WTC11 (cell line): ENCODE measurements at regions not wholly inside any gene's neighbourhood (a gene's known extent, or its start where the extent isn't known, plus 50 kb on each side); places are given as distances from the start of the nearest gene placed in this dataset.

Experiments
- ATAC-seq: fragments of 200-7000 bp; cut with Tn5 transposase; 2 replicates; pipeline ENCODE4 v1.10.0; 2021; ENCODE audit warnings: mild to moderate bottlenecking, moderate library complexity
- CTCF ChIA-PET: fragments of 300-600 bp; sonication (Branson Sonifier 250); formaldehyde crosslinking; loops from one replicate; lab custom pipeline; 2021; ENCODE audit warnings: antibody characterized with exemption; lab: Charles Lee
- POLR2A ChIA-PET: fragments of 350-600 bp; sonication (Branson Sonifier 250); formaldehyde crosslinking; loops from one replicate; lab custom pipeline; 2021; ENCODE audit warnings: antibody characterized with exemption; lab: Charles Lee
- DNase-seq: peaks from one replicate; pipeline ENCODE4 v3.0.0; 2021; ENCODE audit warnings: low spot score
- H3K27ac Mint-ChIP-seq: 2 replicates; pipeline ENCODE4 v1.8.0; 2021; ENCODE audit warnings: mixed read lengths
- H3K27me3 Mint-ChIP-seq: 2 replicates; pipeline ENCODE4 v1.8.0; 2021; ENCODE audit warnings: low read depth, mild to moderate bottlenecking, moderate library complexity, mixed read lengths
- H3K36me3 Mint-ChIP-seq: 2 replicates; pipeline ENCODE4 v1.8.0; 2021; ENCODE audit warnings: mixed read lengths
- H3K4me1 Mint-ChIP-seq: 2 replicates; pipeline ENCODE4 v1.8.0; 2022; ENCODE audit warnings: mixed read lengths
- H3K4me3 Mint-ChIP-seq: 2 replicates; pipeline ENCODE4 v1.8.0; 2021; ENCODE audit warnings: mild to moderate bottlenecking, moderate library complexity, mixed read lengths
- H3K9me3 Mint-ChIP-seq: 2 replicates; pipeline ENCODE4 v1.8.0; 2021; ENCODE audit warnings: mixed read lengths
- ERG ChIP-seq: fragments of 250-450 bp; sonication (Bioruptor Pico); IDR thresholded peaks from 2 replicates; pipeline ENCODE4 v1.8.0; 2021; ENCODE audit warnings: mild to moderate bottlenecking
- ETV6 ChIP-seq: sonication (generic); formaldehyde crosslinking; IDR thresholded peaks from 2 replicates; pipeline ENCODE4 v1.8.1; 2022; ENCODE audit warnings: mild to moderate bottlenecking, missing genetic modification reagents
- FOXJ3 ChIP-seq: sonication (generic); formaldehyde crosslinking; IDR thresholded peaks from 2 replicates; pipeline ENCODE4 v1.9.0; 2021; ENCODE audit warnings: missing genetic modification reagents, mild to moderate bottlenecking, borderline replicate concordance
- FOXP1 ChIP-seq: sonication (generic); formaldehyde crosslinking; IDR thresholded peaks from 2 replicates; pipeline ENCODE4 v1.8.0; 2022; ENCODE audit warnings: missing genetic modification reagents, mild to moderate bottlenecking, moderate library complexity, borderline replicate concordance
- FOXP4 ChIP-seq: sonication (generic); formaldehyde crosslinking; IDR thresholded peaks from 2 replicates; pipeline ENCODE4 v1.8.0; 2022; ENCODE audit warnings: mild to moderate bottlenecking, missing genetic modification reagents
- GRHL2 ChIP-seq: fragments of 250-450 bp; sonication (Bioruptor Pico); IDR thresholded peaks from 2 replicates; pipeline ENCODE4 v1.8.0; 2022; ENCODE audit warnings: mild to moderate bottlenecking, moderate library complexity; ENCODE audit not compliant: insufficient replicate concordance, severe bottlenecking
- JUN ChIP-seq: sonication (generic); formaldehyde crosslinking; IDR thresholded peaks from 2 replicates; pipeline ENCODE4 v1.8.0; 2023; ENCODE audit warnings: mild to moderate bottlenecking, missing genetic modification reagents
- KAT7 ChIP-seq: sonication (generic); formaldehyde crosslinking; IDR thresholded peaks from 2 replicates; pipeline ENCODE4 v1.8.1; 2023; ENCODE audit warnings: missing genetic modification reagents, mild to moderate bottlenecking, borderline replicate concordance
- MLX ChIP-seq: sonication (generic); formaldehyde crosslinking; IDR thresholded peaks from 2 replicates; pipeline ENCODE4 v1.8.1; 2023; ENCODE audit warnings: mild to moderate bottlenecking, missing genetic modification reagents, moderate library complexity
- MXD4 ChIP-seq: fragments of 250-450 bp; sonication (Bioruptor Pico); IDR thresholded peaks from 2 replicates; pipeline ENCODE4 v1.8.0; 2021; ENCODE audit warnings: mild to moderate bottlenecking, moderate library complexity, borderline replicate concordance
- MYBL2 ChIP-seq: sonication (generic); formaldehyde crosslinking; IDR thresholded peaks from 2 replicates; pipeline ENCODE4 v1.8.1; 2023; ENCODE audit warnings: mild to moderate bottlenecking, moderate library complexity, missing genetic modification reagents
- NR3C1 ChIP-seq: sonication (generic); formaldehyde crosslinking; conservative IDR thresholded peaks from 2 replicates; pipeline ENCODE4 v1.8.1; 2023; ENCODE audit warnings: low read depth, mild to moderate bottlenecking, missing genetic modification reagents
- OVOL2 ChIP-seq: fragments of 250-450 bp; sonication (Bioruptor Pico); IDR thresholded peaks from 2 replicates; pipeline ENCODE4 v1.9.0; 2021; ENCODE audit warnings: mild to moderate bottlenecking, borderline replicate concordance
- PRDM15 ChIP-seq: sonication (generic); formaldehyde crosslinking; IDR thresholded peaks from 2 replicates; pipeline ENCODE4 v1.8.0; 2022; ENCODE audit warnings: missing genetic modification reagents
- RELA ChIP-seq: sonication (generic); formaldehyde crosslinking; IDR thresholded peaks from 2 replicates; pipeline ENCODE4 v1.8.1; 2022; ENCODE audit warnings: missing genetic modification reagents, mild to moderate bottlenecking, borderline replicate concordance
- RORB ChIP-seq: fragments of 250-450 bp; sonication (Bioruptor Pico); IDR thresholded peaks from 2 replicates; pipeline ENCODE4 v1.9.0; 2021; ENCODE audit warnings: mild to moderate bottlenecking
- TEAD4 ChIP-seq: sonication (generic); formaldehyde crosslinking; IDR thresholded peaks from 2 replicates; pipeline ENCODE4 v1.8.0; 2022; ENCODE audit warnings: mild to moderate bottlenecking, missing genetic modification reagents
- TP53 ChIP-seq: sonication (generic); formaldehyde crosslinking; IDR thresholded peaks from 2 replicates; pipeline ENCODE4 v1.8.1; 2023; ENCODE audit warnings: mild to moderate bottlenecking, missing genetic modification reagents
- ZMAT4 ChIP-seq: fragments of 250-450 bp; sonication (Bioruptor Pico); IDR thresholded peaks from 2 replicates; pipeline ENCODE4 v1.9.0; 2021; ENCODE audit warnings: mild to moderate bottlenecking
- ZNF138 ChIP-seq: sonication (generic); formaldehyde crosslinking; conservative IDR thresholded peaks from 2 replicates; pipeline ENCODE4 v1.8.1; 2022; ENCODE audit warnings: mild to moderate bottlenecking, moderate library complexity, missing genetic modification reagents
- ZNF423 ChIP-seq: fragments of 250-450 bp; sonication (Bioruptor Pico); IDR thresholded peaks from 2 replicates; pipeline ENCODE4 v2.1.2; 2022; ENCODE audit warnings: mild to moderate bottlenecking, moderate library complexity
- TF ChIP-seq, protein P1 (sequence below): fragments of 250-450 bp; sonication (Bioruptor Pico); conservative IDR thresholded peaks from 2 replicates; pipeline ENCODE4 v1.9.0; 2021; ENCODE audit warnings: mild to moderate bottlenecking
- TF ChIP-seq, protein P2 (sequence below): sonication (generic); formaldehyde crosslinking; IDR thresholded peaks from 2 replicates; pipeline ENCODE4 v1.8.1; 2022; ENCODE audit warnings: low read depth, missing genetic modification reagents, borderline replicate concordance

DNA sequence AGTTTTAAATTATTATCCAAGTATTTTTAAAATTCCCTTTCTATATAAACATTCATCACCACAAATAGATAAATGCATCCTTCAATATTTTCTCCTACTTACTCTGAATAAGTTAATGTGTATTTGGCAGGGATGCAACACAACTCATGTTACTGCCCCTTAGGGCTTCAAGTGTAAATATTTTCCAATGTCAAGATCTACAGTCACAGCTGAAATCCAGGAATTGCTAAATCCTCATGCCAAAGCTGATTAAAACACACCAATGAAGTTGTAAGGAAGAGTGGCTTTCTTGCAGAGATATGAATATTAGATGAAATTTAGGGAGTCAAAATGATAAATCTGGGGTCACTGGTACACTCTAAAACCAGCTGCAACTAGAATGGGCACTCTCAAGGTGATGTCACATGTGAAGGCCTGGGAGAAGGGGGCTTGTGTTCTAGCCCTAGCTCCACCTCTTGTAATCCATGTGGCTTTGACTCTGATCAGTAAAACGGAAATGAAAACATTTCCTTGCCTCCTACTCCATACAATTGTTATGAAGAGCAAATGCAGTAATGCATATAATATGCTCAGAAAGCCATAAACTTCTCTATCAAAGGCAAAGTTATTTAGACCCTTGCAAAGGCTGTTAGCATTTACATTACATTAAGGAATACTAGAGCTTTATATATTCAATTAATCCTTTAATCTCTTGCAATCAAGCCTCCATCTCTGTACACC lies 228.1 kb upstream of the NFE2L3 start (continued):
- TF ChIP-seq NR3C1 (CRISPR knock-in tag): no peak
- no peak for TF ChIP-seq TEAD4 (CRISPR knock-in tag)
- no peak for TF ChIP-seq RORB (CRISPR knock-in tag)
- no peak for TF ChIP-seq FOXJ3
- TF ChIP-seq FOXP4 (CRISPR knock-in tag): no peak
- no peak for TF ChIP-seq MLX (CRISPR knock-in tag)
- no peak for TF ChIP-seq KAT7 (CRISPR knock-in tag)
- TF ChIP-seq, protein P1, sequence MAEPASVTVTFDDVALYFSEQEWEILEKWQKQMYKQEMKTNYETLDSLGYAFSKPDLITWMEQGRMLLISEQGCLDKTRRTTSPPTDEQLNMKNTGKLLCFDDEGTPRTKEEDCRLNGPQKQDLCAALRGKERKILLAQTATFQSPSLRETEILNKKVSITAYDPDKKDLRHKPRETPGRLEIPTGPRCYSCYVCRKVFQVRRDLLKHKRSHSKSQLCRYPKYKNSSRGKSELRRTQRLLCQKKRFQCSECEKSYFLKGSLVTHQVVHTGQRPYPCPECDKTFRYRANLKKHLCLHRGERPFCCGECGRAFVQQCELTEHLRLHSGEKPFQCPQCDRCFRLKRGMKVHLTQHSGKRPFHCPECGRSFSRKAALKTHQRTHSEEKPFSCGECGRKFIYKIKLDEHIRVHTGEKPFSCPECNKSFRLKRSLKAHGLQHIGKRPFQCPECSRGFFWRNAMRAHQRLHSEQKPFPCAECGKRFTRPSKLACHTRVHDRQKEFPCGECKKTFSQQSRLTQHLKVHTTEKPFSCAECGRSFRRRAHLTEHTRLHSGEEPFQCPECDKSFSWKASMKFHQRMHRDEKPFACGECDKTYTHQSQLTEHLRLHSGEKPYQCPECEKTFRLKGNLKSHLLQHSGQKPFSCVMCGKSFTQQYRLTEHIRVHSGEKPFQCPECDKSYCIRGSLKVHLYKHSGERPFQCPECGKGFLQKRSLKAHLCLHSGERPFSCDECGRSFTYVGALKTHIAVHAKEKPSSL: no peak
- TF ChIP-seq, protein P2, sequence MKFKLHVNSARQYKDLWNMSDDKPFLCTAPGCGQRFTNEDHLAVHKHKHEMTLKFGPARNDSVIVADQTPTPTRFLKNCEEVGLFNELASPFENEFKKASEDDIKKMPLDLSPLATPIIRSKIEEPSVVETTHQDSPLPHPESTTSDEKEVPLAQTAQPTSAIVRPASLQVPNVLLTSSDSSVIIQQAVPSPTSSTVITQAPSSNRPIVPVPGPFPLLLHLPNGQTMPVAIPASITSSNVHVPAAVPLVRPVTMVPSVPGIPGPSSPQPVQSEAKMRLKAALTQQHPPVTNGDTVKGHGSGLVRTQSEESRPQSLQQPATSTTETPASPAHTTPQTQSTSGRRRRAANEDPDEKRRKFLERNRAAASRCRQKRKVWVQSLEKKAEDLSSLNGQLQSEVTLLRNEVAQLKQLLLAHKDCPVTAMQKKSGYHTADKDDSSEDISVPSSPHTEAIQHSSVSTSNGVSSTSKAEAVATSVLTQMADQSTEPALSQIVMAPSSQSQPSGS: no peak

GRCh38 chr7:25926009-25926408 lies 226.0 kb upstream of the NFE2L3 start:
- POLR2A ChIA-PET: no interaction called here
- Mint-ChIP-seq H3K9me3 (peaks cover 22% of the 10 kb centered on the region), H3K4me3 (no peak overlapping the region), H3K36me3 (no peaks in the 10 kb centered on the region), H3K27ac (no peak overlapping the region), H3K27me3 (no peaks in the 10 kb centered on the region), H3K4me1 (peaks cover 11% of the 10 kb centered on the region)
- ATAC-seq (no peak), DNase-seq (no peak)
- CTCF ChIA-PET: no interaction called here
- TF ChIP-seq ETV6 (CRISPR knock-in tag) (no peak), FOXP1 (CRISPR knock-in tag) (no peak), ZNF423 (CRISPR knock-in tag) (no peak), ERG (CRISPR knock-in tag) (no peak), MXD4 (no peak), GRHL2 (CRISPR knock-in tag) (no peak), ZNF138 (CRISPR knock-in tag) (no peak), OVOL2 (CRISPR knock-in tag) (no peak), TP53 (CRISPR knock-in tag) (no peak), RELA (CRISPR knock-in tag) (no peak), MYBL2 (no peak), PRDM15 (CRISPR knock-in tag) (no peak), JUN (no peak), ZMAT4 (CRISPR knock-in tag) (no peak)
